Thyroid gland (tissue), 4 donors: ENCODE measurements at regions not wholly inside any gene's neighbourhood (a gene's known extent, or its start where the extent isn't known, plus 50 kb on each side); places are given as distances from the start of the nearest gene placed in this dataset.

Experiments used
- DNase-seq, 2 donors: peaks; one replicate each; pipeline ENCODE4 v3.0.0-alpha.2; 2019
- H3K27ac ChIP-seq, 3 donors: fragments of 200-600 bp; sonication (generic); 1 replicate in 2 of 3; 2 replicates in 1 of 3; pipeline ENCODE4 v1.5.1; 2016 to 2019; ENCODE audit warnings: mild to moderate bottlenecking in 1 of 3, moderate library complexity in 1 of 3
- H3K27me3 ChIP-seq: fragments of 200-600 bp; sonication (generic); one replicate; pipeline ENCODE4 v1.5.1; 2019
- H3K36me3 ChIP-seq, 2 donors: fragments of 200-600 bp; sonication (generic); one replicate each; pipeline ENCODE4 v1.5.1; 2016 to 2019
- H3K4me1 ChIP-seq, 2 donors: fragments of 200-600 bp; sonication (generic); one replicate each; pipeline ENCODE4 v1.5.1; 2017 to 2019
- H3K4me3 ChIP-seq, 3 donors: fragments of 200-600 bp; sonication (generic); replicated peaks in 1 of 3; 1 replicate in 2 of 3; 2 replicates in 1 of 3; pipeline ENCODE4 v1.5.1; 2016; ENCODE audit warnings: mild to moderate bottlenecking in 1 of 3
- H3K9me3 ChIP-seq: fragments of 200-600 bp; sonication (generic); one replicate; pipeline ENCODE4 v1.5.1; 2017
- POLR2A ChIP-seq, 2 donors: fragments of 450-650 bp; IDR thresholded peaks; one replicate each; pipeline ENCODE4 v1.6.1; 2017; ENCODE audit warnings: antibody characterized with exemption in 2 of 2, mild to moderate bottlenecking in 2 of 2, moderate library complexity in 1 of 2
- WGBS, 2 donors: methylation state at CpG; one replicate each; pipeline ENCODE4 v1.1.5; 2017; 5-methylcytosine and 5-hydroxymethylcytosine counted together
- intact Hi-C: fragments of 100-400 bp; cut with DNase I; formaldehyde crosslinking; loops from one replicate; pipeline ENCODE4 v1.15.1; 2023
- TF ChIP-seq, protein P1 (sequence below), 6 experiments: fragments of 200-600 bp in 3 of 6; fragments of 450-650 bp in 3 of 6; sonication (generic) in 3 of 6; IDR thresholded peaks; one replicate each; pipeline ENCODE4 v1.5.1; 2016 to 2019; ENCODE audit warnings: antibody characterized with exemption in 6 of 6, mild to moderate bottlenecking in 2 of 6, inconsistent platforms in 1 of 6, moderate library complexity in 1 of 6

DNA sequence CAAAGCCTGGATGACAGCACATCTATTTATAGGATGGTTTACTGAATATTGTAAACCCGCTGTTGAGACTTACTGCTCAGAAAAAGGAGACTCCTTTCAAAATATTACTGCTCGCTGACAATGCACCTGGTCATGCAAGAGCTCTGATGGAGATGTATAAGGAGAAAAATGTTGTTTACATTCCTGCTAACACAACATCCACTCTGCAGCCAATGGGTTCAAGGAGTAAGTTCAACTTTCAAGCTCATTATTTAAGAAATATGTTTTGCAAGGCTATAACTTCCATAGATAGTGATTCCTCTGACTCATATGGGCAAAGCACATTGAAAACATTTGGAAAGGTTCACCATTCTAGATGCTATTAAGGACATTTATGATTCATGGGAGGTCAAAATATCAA, 201.7 kb downstream of the SNAPC1 start:
- TF ChIP-seq, protein P1, sequence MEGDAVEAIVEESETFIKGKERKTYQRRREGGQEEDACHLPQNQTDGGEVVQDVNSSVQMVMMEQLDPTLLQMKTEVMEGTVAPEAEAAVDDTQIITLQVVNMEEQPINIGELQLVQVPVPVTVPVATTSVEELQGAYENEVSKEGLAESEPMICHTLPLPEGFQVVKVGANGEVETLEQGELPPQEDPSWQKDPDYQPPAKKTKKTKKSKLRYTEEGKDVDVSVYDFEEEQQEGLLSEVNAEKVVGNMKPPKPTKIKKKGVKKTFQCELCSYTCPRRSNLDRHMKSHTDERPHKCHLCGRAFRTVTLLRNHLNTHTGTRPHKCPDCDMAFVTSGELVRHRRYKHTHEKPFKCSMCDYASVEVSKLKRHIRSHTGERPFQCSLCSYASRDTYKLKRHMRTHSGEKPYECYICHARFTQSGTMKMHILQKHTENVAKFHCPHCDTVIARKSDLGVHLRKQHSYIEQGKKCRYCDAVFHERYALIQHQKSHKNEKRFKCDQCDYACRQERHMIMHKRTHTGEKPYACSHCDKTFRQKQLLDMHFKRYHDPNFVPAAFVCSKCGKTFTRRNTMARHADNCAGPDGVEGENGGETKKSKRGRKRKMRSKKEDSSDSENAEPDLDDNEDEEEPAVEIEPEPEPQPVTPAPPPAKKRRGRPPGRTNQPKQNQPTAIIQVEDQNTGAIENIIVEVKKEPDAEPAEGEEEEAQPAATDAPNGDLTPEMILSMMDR (IDR thresholded peaks at IDR 0.05) = no peak
- no peak for TF ChIP-seq POLR2A (IDR thresholded peaks at IDR 0.05)

DNA sequence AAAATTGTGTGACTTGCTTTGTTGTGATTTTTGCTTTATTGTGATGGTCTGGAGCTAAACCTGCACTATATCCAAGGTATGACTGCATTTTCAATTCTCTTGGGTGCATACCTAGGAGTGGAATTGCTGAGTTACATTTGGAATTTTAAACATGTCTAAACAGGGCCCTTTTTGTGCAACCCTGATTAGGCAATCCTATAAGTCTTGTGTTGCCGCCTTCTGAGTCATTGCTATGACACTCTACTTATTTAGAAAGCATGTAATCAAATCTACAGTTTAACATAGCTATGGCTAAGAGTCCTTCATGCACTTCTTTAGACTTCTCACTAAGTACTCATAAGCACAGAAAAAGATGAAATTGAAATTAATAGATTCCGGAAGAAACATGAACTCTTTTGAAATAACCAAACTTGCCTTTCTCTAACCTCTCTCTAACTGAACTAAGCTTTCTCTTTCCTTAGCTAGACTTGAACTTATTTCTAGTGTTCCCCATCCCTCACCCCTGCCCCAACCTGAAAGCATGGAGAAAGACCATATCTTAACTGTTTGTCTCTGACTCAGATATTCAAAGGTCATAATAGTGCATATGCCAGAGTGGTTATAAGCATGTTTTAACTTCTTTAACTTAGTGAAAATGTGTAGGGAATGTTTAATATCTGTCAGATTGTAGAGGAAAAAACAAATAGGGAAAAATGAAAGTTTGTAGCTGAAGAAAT, 203.0 kb downstream of the SNAPC1 start:
- H3K4me1 ChIP-seq = no peaks in the 10 kb centered on the region
- no peaks in the 10 kb centered on the region for H3K9me3 ChIP-seq
- WGBS, 2 donors = 95 to 100% methylated on average over 2 of the region's 2 CpGs
- no peak overlapping the region for H3K27ac ChIP-seq
- H3K4me3 ChIP-seq = no peak overlapping the region
- H3K27me3 ChIP-seq = no peaks in the 10 kb centered on the region
- TF ChIP-seq, protein P1 (IDR thresholded peaks at IDR 0.05) = no peak
- TF ChIP-seq POLR2A (IDR thresholded peaks at IDR 0.05) = no peak
- no peak for DNase-seq
- intact Hi-C loops = no loop called here
- H3K36me3 ChIP-seq = no peaks in the 10 kb centered on the region

More for the DNA sequence above, 201.7 kb downstream of the SNAPC1 start:
- intact Hi-C loops = no loop called here
- H3K36me3 ChIP-seq = no peaks in the 10 kb centered on the region
- no peak overlapping the region for H3K4me3 ChIP-seq
- no peak overlapping the region for H3K27ac ChIP-seq
- DNase-seq = no peak
- H3K4me1 ChIP-seq = no peaks in the 10 kb centered on the region
- 94 to 100% methylated on average over 2 of the region's 2 CpGs for WGBS, 2 donors
- H3K27me3 ChIP-seq = no peaks in the 10 kb centered on the region
- no peaks in the 10 kb centered on the region for H3K9me3 ChIP-seq

- H3K4me3 ChIP-seq = no peak overlapping the region
- no peak for TF ChIP-seq POLR2A (IDR thresholded peaks at IDR 0.05)
- TF ChIP-seq, protein P1 (IDR thresholded peaks at IDR 0.05) = no peak
- no peak overlapping the region for H3K27ac ChIP-seq
- no peaks in the 10 kb centered on the region for H3K27me3 ChIP-seq
- no peak for DNase-seq
- H3K36me3 ChIP-seq = no peaks in the 10 kb centered on the region
- H3K4me1 ChIP-seq = no peaks in the 10 kb centered on the region
- no peaks in the 10 kb centered on the region for H3K9me3 ChIP-seq
- WGBS, 2 donors = 94 to 98% methylated on average over 2 of the region's 2 CpGs
- intact Hi-C loops = no loop called here
Observed at GRCh38 chr14:61968207-61968606, 206.0 kb downstream of the SNAPC1 start.

DNA sequence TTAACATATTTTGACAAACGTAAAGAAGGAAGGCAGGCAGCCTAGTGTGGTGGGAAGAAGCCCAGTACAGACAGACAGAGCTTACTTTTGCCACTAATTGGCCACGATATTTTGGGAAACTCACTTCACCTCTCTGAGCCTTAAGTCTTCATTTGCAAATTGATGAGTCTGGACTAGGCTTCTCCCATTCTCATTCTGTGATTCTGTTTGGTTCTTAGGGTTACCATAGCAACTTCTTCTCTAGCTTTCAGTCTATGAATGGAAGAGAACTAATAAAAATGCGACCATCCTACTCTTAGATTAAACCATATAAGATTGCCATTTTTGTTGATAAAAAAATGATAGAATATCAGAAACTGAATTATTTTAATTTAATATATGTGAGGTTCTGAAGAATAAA, 210.5 kb downstream of the SNAPC1 start:
- H3K27ac ChIP-seq = no peak overlapping the region
- intact Hi-C loops = no loop called here
- TF ChIP-seq POLR2A (IDR thresholded peaks at IDR 0.05) = no peak
- TF ChIP-seq, protein P1 (IDR thresholded peaks at IDR 0.05) = no peak
- DNase-seq = no peak
- no peaks in the 10 kb centered on the region for H3K27me3 ChIP-seq
- H3K4me3 ChIP-seq = no peak overlapping the region
- WGBS, 2 donors = 86 to 88% methylated on average over 3 of the region's 3 CpGs
- H3K4me1 ChIP-seq = no peaks in the 10 kb centered on the region
- no peaks in the 10 kb centered on the region for H3K9me3 ChIP-seq
- no peaks in the 10 kb centered on the region for H3K36me3 ChIP-seq

- intact Hi-C loops = no loop called here
- 95 to 99% methylated on average over 5 of the region's 5 CpGs for WGBS, 2 donors
- TF ChIP-seq, protein P1 (IDR thresholded peaks at IDR 0.05) = no peak
- TF ChIP-seq POLR2A (IDR thresholded peaks at IDR 0.05) = no peak
- no peak for DNase-seq
- Histone ChIP-seq H3K36me3 (no peaks in the 10 kb centered on the region), H3K27me3 (no peaks in the 10 kb centered on the region), H3K4me3 (no peak overlapping the region), H3K4me1 (no peaks in the 10 kb centered on the region), H3K27ac (no peak overlapping the region), H3K9me3 (no peaks in the 10 kb centered on the region)
Observed at GRCh38 chr14:61973981-61974380, 211.8 kb downstream of the SNAPC1 start.
